Panc1 (cell line): ENCODE measurements at regions not wholly inside any gene's neighbourhood (a gene's known extent, or its start where the extent isn't known, plus 50 kb on each side); places are given as distances from the start of the nearest gene placed in this dataset.

ENCODE experiments used
- CTCF ChIP-seq: fragments of 450-650 bp; IDR thresholded peaks from 2 replicates; pipeline ENCODE4 v1.5.1; 2017; ENCODE audit warnings: mild to moderate bottlenecking
- POLR2AphosphoS5 ChIP-seq: IDR thresholded peaks from 2 replicates; pipeline ENCODE4 v1.6.1; 2012; ENCODE audit warnings: mild to moderate bottlenecking, low read depth, low read length, moderate library complexity
- TCF7L2 ChIP-seq: IDR thresholded peaks from 2 replicates; pipeline ENCODE4 v1.6.1; 2011; ENCODE audit warnings: mild to moderate bottlenecking, low read depth, low read length, inconsistent platforms

GRCh38 chrX:76029385-76029784, 143.5 kb upstream of the PBDC1 start:
- TF ChIP-seq CTCF (no peak), POLR2AphosphoS5 (no peak), TCF7L2 (no peak)
